GM18517 (cell line): ENCODE measurements at regions not wholly inside any gene's neighbourhood (a gene's known extent, or its start where the extent isn't known, plus 50 kb on each side); places are given as distances from the start of the nearest gene placed in this dataset.

ENCODE experiments used
- ATAC-seq: cut with Tn5 transposase; IDR thresholded peaks from one replicate; pipeline ENCODE4 v1.9.1; 2021; ENCODE audit warnings: mild to moderate bottlenecking, moderate library complexity; ENCODE audit not compliant: unreplicated experiment

DNA sequence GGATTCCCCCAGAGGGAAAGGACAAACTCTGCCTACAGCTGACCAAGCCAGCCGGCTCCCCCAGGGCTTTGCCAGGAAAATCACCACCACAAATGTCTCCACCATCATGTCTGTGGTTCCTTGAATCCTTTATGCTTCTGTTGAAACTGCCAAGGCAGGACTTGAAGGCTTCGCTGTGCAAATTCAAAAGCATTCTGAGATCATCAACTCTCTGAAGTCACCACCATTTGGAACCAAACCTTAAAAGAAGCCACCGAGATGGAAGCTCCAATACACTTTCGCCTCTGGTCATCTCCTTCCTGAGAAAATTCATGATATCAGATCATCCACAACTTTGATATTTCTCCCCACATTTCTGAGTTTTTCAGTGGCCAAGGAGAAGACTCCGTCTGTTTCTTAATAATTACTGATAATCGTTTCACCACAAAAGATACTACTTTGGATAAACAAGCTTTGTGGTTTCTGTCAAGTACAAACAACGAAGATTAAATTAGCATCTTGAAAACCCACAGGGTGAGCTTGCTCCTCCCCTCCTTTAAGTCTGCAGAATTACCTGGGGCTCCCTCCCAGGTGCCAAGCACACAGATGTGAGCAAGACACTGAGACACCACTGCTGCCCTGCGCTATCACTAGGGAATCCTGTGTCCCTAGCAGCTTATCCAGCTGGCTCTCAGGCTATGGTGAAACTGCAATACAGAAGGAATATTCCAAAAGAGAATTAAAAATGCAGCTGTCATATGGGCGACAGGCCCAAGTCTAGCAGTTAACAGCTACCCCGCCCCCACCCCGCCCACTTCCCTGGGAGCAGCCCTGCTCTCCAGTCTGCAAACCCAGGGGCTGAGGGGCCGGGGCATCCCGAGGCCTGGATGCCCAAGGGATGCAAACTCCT is 125.0 kb upstream of the TBL1X start:
- no peak for ATAC-seq

DNA sequence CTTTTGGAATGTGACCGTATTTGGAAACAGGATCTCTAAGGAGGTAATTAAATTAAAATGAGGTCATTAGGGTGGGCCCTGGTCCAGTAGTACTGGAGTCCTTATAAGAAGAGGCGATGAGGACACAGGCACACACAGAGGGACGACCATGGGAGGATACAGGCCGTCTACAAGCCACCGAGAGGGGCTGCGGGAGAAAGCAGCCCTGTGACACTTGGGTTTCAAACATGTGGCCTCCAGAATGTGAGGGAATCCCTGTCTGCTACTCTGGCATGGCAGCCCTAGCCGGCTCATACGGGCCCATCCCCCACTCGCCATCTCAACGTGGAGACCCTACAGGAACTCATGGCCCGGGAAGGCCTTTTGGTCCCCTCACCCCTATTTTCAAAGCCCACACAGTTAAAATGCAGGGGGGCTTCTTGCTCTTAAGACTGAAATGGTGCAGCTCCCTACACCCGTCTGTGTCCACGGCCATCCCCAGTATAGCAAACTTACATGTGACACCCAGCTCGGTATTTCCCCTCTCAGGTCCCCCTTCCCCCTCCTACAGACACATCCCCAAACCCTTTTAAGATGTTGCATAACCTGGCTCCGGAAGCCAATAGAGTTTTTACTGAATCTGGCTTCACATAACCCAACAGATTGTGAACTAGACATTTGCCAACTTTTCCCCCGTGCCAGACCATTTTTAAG is 124.1 kb upstream of the TBL1X start:
- ATAC-seq, result peak; percentile 26

DNA sequence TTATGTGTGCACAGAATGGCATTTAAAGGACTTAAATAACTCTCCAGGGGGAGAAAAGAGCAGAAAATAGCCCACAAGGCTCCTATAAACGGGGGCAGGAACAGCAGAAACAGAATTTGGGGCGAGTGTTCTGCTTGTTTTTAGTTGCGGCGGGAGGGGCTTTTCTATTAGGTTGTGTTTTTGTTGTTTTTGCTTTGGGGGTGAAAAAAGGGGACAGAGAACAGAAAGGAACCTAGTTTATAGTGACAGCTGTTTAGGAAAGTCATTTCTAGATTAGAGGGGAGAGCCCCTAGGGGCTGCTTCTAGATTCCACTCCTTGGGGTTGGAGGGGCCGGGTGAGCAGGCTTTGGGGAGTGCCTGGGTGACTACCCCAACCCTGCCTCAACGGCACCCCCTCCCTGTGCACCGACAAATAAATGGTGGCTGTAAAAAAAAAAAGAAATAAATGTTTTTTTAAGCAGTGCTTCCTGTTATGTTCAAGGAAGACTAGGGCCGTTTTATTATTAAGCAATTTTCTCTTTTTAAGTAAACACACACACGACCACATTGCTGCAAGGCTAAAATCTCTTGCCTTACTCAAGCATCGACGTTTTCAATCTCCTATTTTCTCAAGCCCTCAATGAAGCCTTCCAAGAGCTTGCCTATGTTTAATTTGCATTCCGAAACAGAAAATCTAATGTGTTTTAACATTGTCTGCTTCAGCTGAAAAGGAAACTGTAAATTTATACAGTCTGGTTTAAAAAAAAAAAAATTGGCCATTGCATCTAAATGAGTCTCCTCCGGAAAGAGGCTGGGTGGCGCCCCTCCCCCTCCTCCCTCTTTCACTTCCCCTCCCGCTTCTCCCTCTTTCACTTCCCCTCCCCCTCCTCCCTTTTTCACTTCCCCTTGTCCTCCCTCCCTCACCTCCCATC is 123.3 kb upstream of the TBL1X start:
- peak; percentile 90 for ATAC-seq

DNA sequence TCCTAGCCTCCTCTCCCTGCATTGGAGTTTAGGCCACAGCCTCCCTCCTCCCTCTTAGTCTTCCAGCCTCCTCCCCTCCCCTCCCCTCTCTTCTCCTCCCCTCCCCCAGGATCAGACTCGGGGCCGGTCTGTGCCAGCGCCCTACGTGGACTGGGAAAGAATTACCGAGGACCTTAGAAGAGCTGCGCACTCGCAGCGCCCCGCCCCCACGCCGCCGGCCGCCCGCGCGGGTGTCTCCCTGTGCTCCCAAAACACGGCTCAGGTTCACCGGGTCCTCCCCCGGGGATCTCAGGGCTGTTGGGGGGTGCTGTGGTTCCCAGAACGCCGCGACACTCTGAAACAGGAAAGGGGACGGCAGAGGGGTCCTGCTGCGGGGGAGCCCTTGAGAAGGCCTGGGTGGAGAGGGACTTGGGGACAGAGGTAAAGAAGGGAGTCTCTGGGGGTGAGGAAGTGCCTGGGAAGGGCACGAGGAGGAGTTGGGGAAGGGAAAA is 122.3 kb upstream of the TBL1X start:
- ATAC-seq, result no peak

DNA sequence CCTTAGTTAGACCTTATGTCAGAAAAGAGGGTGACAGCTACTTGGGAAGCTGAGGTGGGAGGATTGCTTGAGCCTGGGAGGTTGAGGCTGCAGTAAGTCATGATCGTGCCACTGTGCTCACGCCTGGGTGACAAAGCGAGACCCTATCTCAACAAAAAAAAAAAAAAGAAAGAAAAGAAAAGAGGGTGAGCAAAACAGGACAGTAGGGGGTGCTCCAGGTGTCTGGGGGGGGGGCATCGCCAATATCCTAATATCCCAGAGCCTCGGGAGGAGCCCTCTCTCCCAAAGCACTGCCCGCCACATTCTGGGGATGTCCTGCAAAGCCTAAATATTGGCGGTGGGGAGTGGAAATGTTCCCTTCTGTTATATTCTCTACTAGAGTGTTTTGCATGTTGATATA is 120.9 kb upstream of the TBL1X start:
- ATAC-seq, result no peak

DNA sequence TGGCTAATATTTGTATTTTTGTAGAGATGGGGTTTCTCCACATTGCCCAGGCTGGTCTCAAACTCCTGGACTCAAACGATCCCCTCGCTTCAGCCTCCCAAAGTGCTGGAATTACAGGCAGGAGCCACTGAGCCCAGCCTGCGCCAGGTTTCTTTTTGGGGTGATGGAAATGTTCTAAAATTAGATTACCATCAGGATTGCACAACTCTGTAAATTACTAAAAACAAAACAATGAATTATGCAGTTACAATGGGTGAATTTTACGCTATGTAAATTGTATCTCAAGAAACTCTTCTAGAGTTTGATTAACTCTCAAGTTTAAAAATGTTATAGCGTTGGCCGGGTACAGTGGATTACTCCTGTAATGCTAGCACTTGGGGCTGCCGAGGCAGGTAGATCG is 118.9 kb upstream of the TBL1X start:
- no peak for ATAC-seq

DNA sequence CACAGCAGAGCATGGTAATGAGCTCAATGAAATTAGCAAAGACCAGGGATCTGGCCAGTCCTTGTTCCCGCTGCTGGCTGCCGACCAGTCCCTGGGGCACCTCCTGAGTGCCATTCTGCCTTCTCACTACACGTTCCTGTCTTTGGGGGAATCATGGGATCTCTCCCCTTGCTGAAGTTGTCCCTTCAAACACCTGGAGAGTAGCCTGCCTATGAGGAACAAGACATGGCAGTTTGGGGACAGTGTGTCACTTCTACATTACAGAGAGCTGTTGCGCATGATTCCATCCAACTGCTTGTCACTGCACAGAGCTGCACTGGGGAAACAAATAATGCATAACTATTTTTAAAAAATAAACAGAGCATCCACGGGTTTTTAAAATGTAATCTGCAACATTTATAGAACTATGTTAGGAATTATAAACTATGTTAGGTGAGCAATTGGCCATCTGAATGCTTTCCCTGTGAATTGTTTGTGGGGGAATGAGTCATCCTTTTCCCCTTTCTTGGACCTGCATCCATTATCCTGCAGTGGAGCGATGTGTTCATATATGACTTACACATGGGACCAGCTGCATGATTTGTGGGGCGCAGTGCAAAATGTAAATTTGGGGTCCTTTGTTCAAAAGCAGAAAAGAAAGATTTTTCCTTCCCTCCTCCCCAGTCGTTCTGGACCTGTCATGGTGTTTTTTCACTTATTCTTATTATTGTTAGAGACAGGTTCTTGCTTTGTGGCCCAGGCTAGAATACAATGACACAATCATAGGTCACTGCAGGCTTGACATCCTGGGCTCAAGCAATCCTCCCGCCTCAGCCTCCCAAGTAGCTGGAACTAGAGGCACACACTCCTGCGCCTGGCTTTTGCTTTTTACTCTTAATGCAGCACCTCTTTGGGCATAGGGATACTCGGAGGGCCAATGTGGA is 115.0 kb upstream of the TBL1X start:
- no peak for ATAC-seq

DNA sequence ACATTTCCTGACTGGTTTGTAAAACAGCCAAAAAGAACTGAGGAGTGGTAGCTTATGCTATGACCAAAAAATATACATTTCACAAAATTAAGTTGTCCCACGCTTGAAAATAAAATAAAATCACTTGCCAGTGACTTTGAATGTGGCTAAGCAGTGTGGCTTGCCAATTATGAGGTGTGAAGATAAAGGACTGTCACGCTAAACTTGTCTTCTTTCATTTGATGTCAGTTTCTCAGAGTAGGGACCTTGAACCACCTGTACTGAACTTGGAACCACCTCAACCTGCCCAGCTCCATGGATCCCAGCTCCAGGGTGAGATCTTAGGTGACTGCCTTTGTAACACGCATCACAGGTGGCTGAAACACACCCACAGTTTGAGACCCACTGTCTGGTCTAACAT is 113.7 kb upstream of the TBL1X start:
- ATAC-seq, result no peak

DNA sequence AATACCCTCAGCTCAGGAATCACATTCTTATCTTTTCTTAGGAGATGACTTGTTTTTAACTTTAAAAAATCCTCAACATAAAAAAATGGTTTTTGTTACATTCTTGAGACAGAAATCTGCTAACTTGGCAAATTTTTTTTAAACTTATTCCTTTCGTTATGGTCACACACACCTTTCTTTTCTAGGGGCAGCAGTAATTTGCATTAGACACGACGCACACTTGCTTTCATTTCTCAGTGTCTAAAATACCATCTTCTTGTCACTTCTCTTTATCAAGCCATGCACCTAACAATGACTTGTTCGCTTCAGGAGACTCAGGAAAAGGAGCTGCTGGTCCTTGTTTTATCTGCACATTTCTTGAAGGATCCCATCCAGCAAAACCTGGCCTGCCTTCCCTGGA is 112.6 kb upstream of the TBL1X start:
- ATAC-seq, result peak; percentile 64

DNA sequence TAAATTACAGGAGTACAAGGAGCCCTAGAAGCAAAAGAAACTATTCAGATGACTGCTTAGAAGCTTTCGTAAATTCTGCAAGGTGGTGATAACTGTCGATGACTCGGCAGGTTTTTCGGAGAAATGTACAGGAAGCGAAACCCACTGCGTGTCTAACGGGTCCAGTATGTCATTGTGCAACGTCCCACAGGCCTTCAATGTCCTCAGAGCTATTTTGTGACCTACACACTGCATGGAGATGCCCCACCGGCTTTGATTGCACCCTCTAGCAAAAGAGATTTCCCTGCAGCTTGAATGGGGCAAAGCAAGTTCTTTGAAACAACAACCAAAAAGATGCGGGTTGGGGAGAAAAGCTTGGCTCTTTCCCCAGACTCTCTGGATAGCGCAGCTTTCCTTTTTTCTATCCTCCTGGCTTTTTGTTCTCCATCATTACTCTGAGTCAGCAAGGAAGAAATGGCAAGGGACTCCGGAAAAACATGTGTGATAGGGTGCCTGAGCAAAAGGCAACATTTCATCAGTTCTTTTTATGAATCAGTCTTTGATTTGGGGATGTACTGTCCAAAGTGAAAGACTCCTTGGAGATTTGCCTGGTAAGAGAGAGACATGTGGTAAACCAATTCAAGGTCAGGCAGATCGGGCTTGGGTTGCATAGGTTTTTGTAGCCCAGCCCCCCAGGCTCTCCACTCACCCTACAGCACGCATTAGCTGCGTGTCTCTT is 112.0 kb upstream of the TBL1X start:
- peak; percentile 73 for ATAC-seq

DNA sequence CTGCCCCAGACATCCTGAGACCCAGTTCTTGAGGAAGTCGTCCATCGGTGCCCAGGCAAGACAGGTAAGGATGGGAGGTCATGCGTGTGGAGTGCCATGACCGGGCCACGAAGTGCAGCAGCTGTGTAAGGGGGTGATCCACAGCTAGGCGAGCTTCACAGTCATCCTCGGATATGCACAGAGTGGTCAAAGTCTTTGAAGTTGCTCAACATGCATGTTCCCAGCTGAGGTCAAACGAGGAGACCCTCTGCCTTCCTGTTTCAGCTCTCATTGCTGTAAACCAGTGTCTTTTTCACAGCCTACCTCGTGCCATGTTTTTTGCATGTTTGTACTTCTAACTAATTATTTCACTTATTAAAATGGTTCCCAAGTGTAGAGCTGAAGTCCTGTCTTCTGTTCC is 109.9 kb upstream of the TBL1X start:
- no peak for ATAC-seq

DNA sequence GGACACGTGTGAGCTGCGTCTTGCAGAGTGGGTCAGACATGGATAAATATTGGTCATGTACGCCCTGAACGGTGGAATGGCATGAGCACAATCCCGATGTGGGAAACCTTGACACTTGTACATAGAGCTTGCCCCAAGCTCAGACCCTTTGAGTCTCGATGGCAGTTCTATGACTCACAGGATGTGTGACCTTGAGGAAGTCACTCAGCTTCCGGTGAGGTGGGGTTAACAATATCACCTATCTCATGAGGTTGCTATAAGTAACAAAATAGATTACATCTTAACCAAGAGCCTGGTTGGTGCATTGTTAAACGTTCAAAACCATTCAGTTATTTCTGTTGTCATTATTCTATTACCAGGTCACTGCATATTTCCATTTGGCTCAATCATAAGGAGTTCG is 109.1 kb upstream of the TBL1X start:
- ATAC-seq, result no peak

DNA sequence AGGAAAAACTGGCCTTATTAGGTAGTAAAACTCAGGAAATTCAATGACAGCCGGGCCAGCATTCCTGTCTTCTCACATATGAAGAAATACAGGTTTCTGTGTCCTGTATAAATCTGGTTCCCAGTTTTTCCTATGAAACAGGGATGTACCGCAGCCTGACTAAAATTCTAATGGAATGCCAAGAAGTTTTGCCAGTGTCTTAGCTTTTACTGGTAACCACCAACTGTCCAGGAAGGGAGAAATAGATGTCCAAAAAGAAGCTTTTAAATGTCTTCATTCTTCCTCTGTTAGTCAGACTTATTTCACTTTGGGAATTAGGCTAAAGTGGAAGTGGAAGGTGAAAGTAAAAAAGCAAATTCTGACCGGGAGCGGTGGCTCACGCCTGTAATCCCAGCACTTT is 108.0 kb upstream of the TBL1X start:
- no peak for ATAC-seq

DNA sequence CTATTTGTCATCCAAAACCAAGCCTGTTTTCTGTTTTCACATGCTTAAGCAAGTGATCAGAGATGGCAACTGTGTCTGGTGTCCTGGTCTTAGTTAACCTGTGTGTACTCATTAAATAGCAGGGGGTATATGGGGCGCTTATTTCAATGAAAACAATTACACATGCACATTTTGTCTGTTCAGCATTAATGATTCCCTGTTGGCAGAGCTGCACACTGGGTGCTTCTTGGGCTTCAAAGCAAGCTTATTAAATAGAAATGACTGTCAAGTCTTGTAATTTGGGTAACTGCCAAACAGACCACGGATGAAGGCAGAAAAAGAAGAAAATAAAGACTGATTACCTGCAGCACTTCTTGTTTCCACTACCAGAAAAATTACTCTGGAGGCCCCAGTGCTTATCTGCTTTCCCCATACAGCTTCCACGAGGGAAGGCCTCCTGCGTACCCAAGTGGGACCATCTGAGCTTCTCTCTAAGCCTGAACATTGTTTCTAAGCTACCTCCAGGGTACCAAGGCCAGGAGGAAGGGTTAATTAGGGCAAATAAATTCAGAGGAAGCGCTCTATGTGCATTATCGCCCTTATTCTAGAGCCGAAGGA is 107.2 kb upstream of the TBL1X start:
- no peak for ATAC-seq

DNA sequence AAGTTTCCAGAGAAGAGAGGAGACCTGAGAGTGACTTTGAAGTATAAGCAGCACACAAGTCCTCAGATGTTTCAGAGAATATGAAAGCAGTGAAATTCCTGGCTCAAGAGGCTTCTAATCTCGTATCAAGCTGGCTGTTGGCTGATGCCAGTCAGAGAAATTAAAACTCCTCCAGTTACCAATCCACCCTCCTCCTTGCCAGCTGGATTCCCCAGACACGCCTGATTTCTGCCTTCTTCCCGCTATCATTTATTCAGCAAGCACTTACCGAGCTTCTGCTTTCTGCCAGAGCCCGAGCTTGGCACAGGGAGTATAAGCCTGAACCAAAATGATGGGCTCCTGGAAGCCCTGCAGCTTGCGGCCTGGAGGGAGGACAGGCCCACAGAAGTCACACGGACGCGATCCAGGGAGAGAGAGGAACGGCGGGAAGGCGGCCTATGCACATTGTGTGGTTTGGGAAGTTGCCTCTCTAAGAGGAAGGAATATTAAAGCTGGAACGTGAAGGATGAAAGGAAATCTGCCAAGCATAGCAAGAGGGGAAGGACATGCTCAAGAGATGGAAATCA is 102.4 kb upstream of the TBL1X start:
- ATAC-seq, result no peak

DNA sequence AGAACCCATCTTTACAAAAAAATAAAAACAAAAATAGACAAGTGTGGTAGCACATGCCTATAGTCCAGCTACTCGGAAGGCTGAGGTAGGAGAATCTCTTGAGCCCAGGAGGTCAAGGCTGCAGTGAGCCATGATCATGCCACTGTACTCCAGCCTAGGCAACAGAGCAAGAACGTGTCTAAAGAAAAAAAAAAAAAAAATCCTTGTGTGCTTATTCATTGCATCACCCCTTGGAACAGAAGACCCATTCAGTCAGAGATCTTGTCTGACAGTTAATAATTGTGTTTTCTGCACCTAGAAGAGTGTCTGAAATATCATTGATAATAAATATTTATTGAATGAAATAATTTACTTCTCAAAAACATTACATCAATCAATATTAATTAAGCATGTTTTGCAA is 97.4 kb upstream of the TBL1X start:
- no peak for ATAC-seq

DNA sequence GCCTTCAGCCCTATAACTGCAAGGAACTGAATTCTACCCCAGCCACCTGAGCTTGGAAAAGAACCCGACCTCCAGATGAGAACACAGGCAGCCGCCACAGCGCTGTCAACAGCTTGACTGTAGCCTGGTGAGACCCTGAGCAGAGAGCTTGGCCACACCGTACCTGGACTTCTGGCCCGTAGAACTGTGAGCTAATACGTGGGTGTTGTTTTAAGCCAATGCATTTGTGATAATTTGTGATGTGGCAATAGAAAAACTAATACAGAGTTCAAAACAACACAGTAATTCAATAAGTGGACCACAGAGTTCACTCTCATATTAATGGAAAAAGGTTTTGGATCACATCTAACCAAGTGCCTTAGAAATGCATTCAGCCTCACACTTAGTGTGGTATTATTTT is 96.6 kb upstream of the TBL1X start:
- no peak for ATAC-seq

DNA sequence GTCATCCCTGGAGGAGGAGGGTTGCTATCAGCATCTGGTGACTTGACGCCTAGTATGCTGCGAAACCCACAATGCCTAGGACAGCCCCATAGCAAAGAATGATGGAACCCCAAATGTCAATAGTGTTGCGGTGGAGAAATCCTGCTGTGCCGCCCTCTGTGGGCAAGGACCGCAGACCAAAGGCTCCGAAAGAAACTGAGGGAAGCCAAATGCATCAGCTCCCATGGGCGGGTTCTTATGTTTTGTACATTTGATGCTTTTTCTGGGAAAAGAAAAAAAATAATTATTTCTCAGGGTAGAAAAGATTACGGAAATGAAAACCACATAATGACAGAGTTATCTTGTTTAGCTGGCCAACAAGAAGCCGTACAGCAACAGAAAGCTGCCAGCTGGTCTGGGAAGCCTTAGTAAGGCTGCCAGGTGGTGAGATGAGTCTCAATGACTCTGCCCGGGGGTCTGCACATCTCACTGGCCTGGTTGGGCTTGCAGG is 95.0 kb upstream of the TBL1X start:
- no peak for ATAC-seq

DNA sequence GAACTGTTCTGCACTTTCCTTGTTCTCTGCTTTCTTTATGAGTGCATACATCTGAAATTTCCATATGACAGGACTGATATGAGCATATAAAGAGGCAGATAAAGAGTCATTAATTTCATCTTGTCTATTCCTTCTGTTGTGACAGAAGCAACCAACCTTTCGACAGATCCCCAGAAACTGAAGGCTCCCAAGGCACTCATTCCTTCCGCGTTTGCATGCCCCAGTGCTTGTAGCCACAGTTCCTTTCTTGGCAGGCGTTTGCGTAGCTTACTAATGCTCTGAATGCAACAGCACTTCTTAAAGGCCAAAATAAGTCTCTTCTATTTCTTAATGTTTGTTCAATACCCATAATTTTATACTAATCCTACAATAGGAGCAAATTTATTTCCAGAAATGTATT is 94.0 kb upstream of the TBL1X start:
- no peak for ATAC-seq
